IMR-90 (cell line): ENCODE measurements at regions not wholly inside any gene's neighbourhood (a gene's known extent, or its start where the extent isn't known, plus 50 kb on each side); places are given as distances from the start of the nearest gene placed in this dataset.

Experiments used
- BHLHE40 ChIP-seq: fragments of 150-350 bp; IDR thresholded peaks from 2 replicates; pipeline ENCODE4 v1.6.1; 2016; ENCODE audit warnings: mild to moderate bottlenecking, low read depth, low read length
- CEBPB ChIP-seq: IDR thresholded peaks from 2 replicates; pipeline ENCODE4 v1.6.1; 2012; ENCODE audit warnings: low read depth, low read length, improper control_type of control experiment
- FOS ChIP-seq: fragments of 150-350 bp; IDR thresholded peaks from 2 replicates; pipeline ENCODE4 v1.6.1; 2016; ENCODE audit warnings: low read depth, low read length
- MAFK ChIP-seq: IDR thresholded peaks from 2 replicates; pipeline ENCODE4 v1.6.1; 2012; ENCODE audit warnings: low read depth, low read length, improper control_type of control experiment
- MXI1 ChIP-seq: IDR thresholded peaks from 2 replicates; pipeline ENCODE4 v1.6.1; 2012; ENCODE audit warnings: low read depth, mild to moderate bottlenecking, low read length, moderate library complexity, borderline replicate concordance
- POLR2A ChIP-seq: IDR thresholded peaks from 2 replicates; pipeline ENCODE4 v1.6.1; 2012; ENCODE audit warnings: mild to moderate bottlenecking, low read depth, low read length
- RAD21 ChIP-seq: IDR thresholded peaks from 2 replicates; pipeline ENCODE4 v1.6.1; 2012; ENCODE audit warnings: low read length, improper control_type of control experiment
- RCOR1 ChIP-seq: IDR thresholded peaks from 2 replicates; pipeline ENCODE4 v1.6.1; 2012; ENCODE audit warnings: mild to moderate bottlenecking, low read length, improper control_type of control experiment; ENCODE audit not compliant: insufficient replicate concordance
- SMC3 ChIP-seq: fragments of 150-350 bp; IDR thresholded peaks from 2 replicates; pipeline ENCODE4 v1.6.1; 2016; ENCODE audit warnings: low read depth, mild to moderate bottlenecking, antibody characterized with exemption, low read length, moderate library complexity
- TF ChIP-seq, protein P1 (sequence below): conservative IDR thresholded peaks from 2 replicates; pipeline ENCODE4 v1.5.1; 2012; ENCODE audit warnings: mild to moderate bottlenecking, low read depth, low read length, improper control_type of control experiment
- TF ChIP-seq, protein P2 (sequence below): fragments of 150-350 bp; IDR thresholded peaks from 2 replicates; pipeline ENCODE4 v1.6.1; 2017; ENCODE audit warnings: mild to moderate bottlenecking, antibody characterized with exemption, low read length, low read depth

DNA sequence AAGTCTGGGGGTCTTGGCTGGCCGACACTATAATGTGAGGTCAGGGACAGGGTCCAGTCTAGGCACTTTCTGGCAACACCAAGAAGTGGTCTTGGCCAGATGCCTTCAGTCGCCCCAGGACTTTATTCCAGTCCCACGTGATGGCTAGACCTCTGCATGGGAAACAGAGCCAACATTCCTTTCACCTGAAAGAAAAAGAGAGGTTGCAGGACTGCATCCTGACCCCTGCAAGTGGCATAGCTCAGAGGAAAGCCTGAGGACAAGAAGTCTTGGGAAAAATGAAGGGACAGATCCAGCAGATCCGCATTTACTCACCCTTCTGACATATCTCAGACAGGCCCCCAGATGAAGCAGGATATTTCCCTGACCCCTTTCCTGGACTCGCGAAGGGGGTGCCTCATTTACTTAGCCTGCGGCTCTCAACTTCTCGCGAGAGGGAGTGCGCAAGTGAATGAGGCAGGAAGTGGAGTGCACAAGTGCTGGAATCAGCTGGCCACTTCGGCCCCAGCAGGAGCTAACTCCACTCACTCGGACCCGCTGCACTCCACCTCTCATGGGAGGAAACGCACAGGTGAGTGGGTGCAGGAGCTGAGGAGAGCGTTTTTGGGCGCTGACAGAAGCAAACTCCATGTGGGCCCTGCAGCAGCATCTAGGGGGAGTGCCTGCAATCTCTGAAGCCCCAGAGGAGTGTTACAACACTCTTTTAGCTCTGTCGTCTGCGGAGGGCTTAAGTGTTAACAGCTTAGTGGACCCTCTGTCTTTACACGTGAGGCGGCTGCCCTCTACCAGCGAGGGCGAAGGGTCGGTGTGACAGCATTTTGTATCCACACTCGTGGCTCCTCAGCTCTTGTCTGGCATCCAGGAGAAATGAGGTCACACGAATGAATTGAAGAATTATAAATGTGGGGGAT lies 916.2 kb upstream of the GHITM start:
- TF ChIP-seq, protein P1, sequence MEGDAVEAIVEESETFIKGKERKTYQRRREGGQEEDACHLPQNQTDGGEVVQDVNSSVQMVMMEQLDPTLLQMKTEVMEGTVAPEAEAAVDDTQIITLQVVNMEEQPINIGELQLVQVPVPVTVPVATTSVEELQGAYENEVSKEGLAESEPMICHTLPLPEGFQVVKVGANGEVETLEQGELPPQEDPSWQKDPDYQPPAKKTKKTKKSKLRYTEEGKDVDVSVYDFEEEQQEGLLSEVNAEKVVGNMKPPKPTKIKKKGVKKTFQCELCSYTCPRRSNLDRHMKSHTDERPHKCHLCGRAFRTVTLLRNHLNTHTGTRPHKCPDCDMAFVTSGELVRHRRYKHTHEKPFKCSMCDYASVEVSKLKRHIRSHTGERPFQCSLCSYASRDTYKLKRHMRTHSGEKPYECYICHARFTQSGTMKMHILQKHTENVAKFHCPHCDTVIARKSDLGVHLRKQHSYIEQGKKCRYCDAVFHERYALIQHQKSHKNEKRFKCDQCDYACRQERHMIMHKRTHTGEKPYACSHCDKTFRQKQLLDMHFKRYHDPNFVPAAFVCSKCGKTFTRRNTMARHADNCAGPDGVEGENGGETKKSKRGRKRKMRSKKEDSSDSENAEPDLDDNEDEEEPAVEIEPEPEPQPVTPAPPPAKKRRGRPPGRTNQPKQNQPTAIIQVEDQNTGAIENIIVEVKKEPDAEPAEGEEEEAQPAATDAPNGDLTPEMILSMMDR, result no peak
- TF ChIP-seq FOS (no peak), CEBPB (no peak), POLR2A (no peak), RAD21 (no peak), BHLHE40 (no peak), MXI1 (no peak), RCOR1 (no peak), MAFK (no peak), SMC3 (no peak)
- TF ChIP-seq, protein P2, sequence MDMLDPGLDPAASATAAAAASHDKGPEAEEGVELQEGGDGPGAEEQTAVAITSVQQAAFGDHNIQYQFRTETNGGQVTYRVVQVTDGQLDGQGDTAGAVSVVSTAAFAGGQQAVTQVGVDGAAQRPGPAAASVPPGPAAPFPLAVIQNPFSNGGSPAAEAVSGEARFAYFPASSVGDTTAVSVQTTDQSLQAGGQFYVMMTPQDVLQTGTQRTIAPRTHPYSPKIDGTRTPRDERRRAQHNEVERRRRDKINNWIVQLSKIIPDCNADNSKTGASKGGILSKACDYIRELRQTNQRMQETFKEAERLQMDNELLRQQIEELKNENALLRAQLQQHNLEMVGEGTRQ, result no peak
